MCF 10A (cell line): ENCODE measurements at regions not wholly inside any gene's neighbourhood (a gene's known extent, or its start where the extent isn't known, plus 50 kb on each side); places are given as distances from the start of the nearest gene placed in this dataset.
"Not testable (repeated sequence)": the region's sequence is repeated elsewhere in the genome, so short reads cannot be mapped to it uniquely, and the experiment has no call there.

ENCODE experiments used
- BruUV-seq: library from RNA; stranded (reverse); fragments of 400-500 nt; replicated peaks from 2 replicates; lab custom pipeline; 2021; lab: Mats Ljungman, UMichigan
- CTCF ChIA-PET: fragments of 300-600 bp; sonication (Branson Sonifier 250); formaldehyde crosslinking; extraction: SDS; loops from one replicate; lab custom pipeline; 2021; ENCODE audit warnings: antibody characterized with exemption, inconsistent platforms; lab: Yijun Ruan, JAX
- POLR2A ChIA-PET: fragments of 300-600, 350-650 bp; sonication (Branson Sonifier 250); formaldehyde crosslinking; extraction: SDS; loops from one replicate; lab custom pipeline; 2020; ENCODE audit warnings: antibody characterized with exemption, inconsistent platforms; lab: Yijun Ruan, JAX
- DNase-seq: peaks from one replicate; pipeline ENCODE4 v3.0.0-alpha.2; 2018; ENCODE audit not compliant: unreplicated experiment
- H3K27ac Mint-ChIP-seq: one replicate; pipeline ENCODE4 v1.8.0; 2022; ENCODE audit warnings: mild to moderate bottlenecking, low read depth, mixed read lengths; ENCODE audit not compliant: unreplicated experiment
- H3K27me3 Mint-ChIP-seq: one replicate; pipeline ENCODE4 v1.8.0; 2022; ENCODE audit warnings: mixed read lengths; ENCODE audit not compliant: insufficient read depth, unreplicated experiment
- H3K36me3 Mint-ChIP-seq: one replicate; pipeline ENCODE4 v1.8.0; 2022; ENCODE audit warnings: mild to moderate bottlenecking, moderate library complexity, mixed read lengths; ENCODE audit not compliant: insufficient read depth, unreplicated experiment
- H3K4me1 Mint-ChIP-seq: one replicate; pipeline ENCODE4 v1.8.0; 2022; ENCODE audit warnings: mixed read lengths; ENCODE audit not compliant: insufficient read depth, unreplicated experiment
- H3K4me3 Mint-ChIP-seq: one replicate; pipeline ENCODE4 v1.8.0; 2022; ENCODE audit warnings: mild to moderate bottlenecking, moderate library complexity, mixed read lengths; ENCODE audit not compliant: unreplicated experiment
- H3K9me3 Mint-ChIP-seq: one replicate; pipeline ENCODE4 v1.8.0; 2022; ENCODE audit warnings: mixed read lengths; ENCODE audit not compliant: unreplicated experiment
- intact Hi-C: fragments of 100-400 bp; cut with micrococcal nuclease; formaldehyde crosslinking; loops from 2 replicates; pipeline ENCODE4 v1.14.1; 2022
- TF ChIP-seq, protein P1 (sequence below): fragments of 200-600 bp; IDR thresholded peaks from one replicate; pipeline ENCODE4 v1.8.0; 2022; ENCODE audit warnings: antibody characterized with exemption, mild to moderate bottlenecking; ENCODE audit not compliant: unreplicated experiment

GRCh38 chrX:40224658-40225057 lies 126.9 kb upstream of the BCOR start:
- CTCF ChIA-PET: no interaction called here
- DNase-seq: no peak
- Mint-ChIP-seq H3K36me3 (no peaks in the 10 kb centered on the region), H3K27me3 (peaks cover 15% of the 10 kb centered on the region), H3K27ac (no peak overlapping the region), H3K4me1 (no peaks in the 10 kb centered on the region), H3K9me3 (peaks cover 10% of the 10 kb centered on the region), H3K4me3 (no peak overlapping the region)
- POLR2A ChIA-PET: interaction anchor here (0.7 kb wide), 1 partner anchor 89 kb away, joined by 3 read pairs; no protein-coding TSS in a partner anchor
- intact Hi-C loops: no loop called here
- TF ChIP-seq, protein P1, sequence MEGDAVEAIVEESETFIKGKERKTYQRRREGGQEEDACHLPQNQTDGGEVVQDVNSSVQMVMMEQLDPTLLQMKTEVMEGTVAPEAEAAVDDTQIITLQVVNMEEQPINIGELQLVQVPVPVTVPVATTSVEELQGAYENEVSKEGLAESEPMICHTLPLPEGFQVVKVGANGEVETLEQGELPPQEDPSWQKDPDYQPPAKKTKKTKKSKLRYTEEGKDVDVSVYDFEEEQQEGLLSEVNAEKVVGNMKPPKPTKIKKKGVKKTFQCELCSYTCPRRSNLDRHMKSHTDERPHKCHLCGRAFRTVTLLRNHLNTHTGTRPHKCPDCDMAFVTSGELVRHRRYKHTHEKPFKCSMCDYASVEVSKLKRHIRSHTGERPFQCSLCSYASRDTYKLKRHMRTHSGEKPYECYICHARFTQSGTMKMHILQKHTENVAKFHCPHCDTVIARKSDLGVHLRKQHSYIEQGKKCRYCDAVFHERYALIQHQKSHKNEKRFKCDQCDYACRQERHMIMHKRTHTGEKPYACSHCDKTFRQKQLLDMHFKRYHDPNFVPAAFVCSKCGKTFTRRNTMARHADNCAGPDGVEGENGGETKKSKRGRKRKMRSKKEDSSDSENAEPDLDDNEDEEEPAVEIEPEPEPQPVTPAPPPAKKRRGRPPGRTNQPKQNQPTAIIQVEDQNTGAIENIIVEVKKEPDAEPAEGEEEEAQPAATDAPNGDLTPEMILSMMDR: no peak
- BruUV-seq: no TSS peak

GRCh38 chrX:40222612-40223011 lies 124.9 kb upstream of the BCOR start:
- H3K4me3 Mint-ChIP-seq, H3K27ac Mint-ChIP-seq, DNase-seq, H3K4me1 Mint-ChIP-seq, CTCF ChIA-PET, intact Hi-C loops, BruUV-seq, H3K36me3 Mint-ChIP-seq: not testable (repeated sequence)
- Mint-ChIP-seq H3K27me3 (peaks cover 11% of the 10 kb centered on the region), H3K9me3 (peaks cover 10% of the 10 kb centered on the region)
- POLR2A ChIA-PET: interaction anchor here (0.6 kb wide), 1 partner anchor 45 kb away, joined by 6 read pairs; no protein-coding TSS in a partner anchor

DNA sequence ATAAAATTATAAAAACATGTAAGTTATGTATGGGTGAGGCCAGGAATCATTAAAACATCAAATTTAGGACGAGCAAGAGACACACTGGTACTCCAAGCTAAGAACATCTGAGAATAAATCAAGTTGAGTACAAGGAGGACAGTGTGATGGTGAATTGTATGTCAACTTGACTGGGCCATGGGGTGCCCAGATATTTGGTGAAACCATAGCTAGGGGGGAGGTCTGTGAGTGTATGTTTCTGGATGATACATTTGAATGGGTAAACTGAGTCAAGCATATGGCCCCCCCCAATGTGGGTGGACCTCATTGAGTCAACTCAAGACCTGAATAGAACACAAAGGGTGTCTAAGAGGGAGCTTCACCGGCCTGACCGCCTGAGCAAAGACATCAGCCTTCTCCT lies 115.3 kb upstream of the BCOR start:
- intact Hi-C loops: no loop called here
- no peak for DNase-seq
- ChIA-PET CTCF (no interaction called here), POLR2A (no interaction called here)
- no peak overlapping the region for H3K27ac Mint-ChIP-seq
- H3K4me1 Mint-ChIP-seq: no peaks in the 10 kb centered on the region
- no peak overlapping the region for H3K4me3 Mint-ChIP-seq
- H3K36me3 Mint-ChIP-seq: no peaks in the 10 kb centered on the region
- H3K27me3 Mint-ChIP-seq: no peaks in the 10 kb centered on the region
- BruUV-seq: no TSS peak
- TF ChIP-seq, protein P1: no peak
- H3K9me3 Mint-ChIP-seq: no peaks in the 10 kb centered on the region

DNA sequence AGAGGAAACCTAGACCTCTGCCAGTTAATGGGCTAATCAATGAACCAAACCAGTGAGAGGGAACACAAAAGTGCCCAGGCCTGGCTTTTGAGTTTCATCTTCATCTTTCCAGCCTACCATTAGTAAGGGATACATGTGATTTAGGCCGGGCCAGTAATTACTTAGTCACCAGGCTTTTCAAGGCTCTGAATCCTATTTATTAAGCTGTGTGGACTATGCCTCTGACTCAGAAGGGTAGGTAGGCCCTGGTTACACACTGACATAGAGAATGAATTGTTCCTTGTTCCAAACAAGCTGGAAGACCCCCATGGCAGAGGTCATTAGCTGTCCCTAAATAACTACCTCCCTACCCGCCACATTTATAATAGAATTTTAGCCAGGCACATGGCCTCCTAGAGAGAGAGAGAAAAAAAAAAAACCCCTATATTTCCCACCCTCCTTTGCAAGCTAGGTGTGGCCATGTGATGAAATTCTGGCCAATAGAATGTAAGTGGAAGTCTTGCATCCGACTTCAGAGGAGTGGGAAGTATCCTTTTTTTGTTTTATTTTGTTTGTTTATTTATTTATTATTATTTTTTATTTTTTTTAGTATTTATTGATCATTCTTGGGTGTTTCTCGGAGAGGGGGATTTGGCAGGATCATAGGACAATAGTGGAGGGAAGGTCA lies 112.3 kb upstream of the BCOR start:
- H3K27ac Mint-ChIP-seq: no peak overlapping the region
- H3K36me3 Mint-ChIP-seq: no peaks in the 10 kb centered on the region
- no peaks in the 10 kb centered on the region for H3K9me3 Mint-ChIP-seq
- H3K4me3 Mint-ChIP-seq: no peak overlapping the region
- no peak for DNase-seq
- peaks cover 11% of the 10 kb centered on the region for H3K27me3 Mint-ChIP-seq
- BruUV-seq: no TSS peak
- intact Hi-C loops: no loop called here
- TF ChIP-seq, protein P1: no peak
- no peaks in the 10 kb centered on the region for H3K4me1 Mint-ChIP-seq
- CTCF ChIA-PET: no interaction called here
- POLR2A ChIA-PET: no interaction called here
